ENCODE measurements at regions not wholly inside any gene's neighbourhood (a gene's known extent, or its start where the extent isn't known, plus 50 kb on each side); places are given as distances from the start of the nearest gene placed in this dataset.
A peak's percentile ranks its signal among the peaks of the same experiment; 100 is the strongest.

- Mint-ChIP-seq H3K4me3 (no peak overlapping the region), H3K27ac (no peak overlapping the region), H3K27me3 (ENCODE audit: low read depth) (no peaks in the 10 kb centered on the region), H3K9me3 (peaks cover 12% of the 10 kb centered on the region), H3K36me3 (ENCODE audit: low read depth) (peaks cover 2% of the 10 kb centered on the region), H3K4me1 (ENCODE audit: low read depth) (peaks cover 18% of the 10 kb centered on the region)
Observed at GRCh38 chr7:131222171-131222570, 105.5 kb upstream of the MKLN1 start.

DNA sequence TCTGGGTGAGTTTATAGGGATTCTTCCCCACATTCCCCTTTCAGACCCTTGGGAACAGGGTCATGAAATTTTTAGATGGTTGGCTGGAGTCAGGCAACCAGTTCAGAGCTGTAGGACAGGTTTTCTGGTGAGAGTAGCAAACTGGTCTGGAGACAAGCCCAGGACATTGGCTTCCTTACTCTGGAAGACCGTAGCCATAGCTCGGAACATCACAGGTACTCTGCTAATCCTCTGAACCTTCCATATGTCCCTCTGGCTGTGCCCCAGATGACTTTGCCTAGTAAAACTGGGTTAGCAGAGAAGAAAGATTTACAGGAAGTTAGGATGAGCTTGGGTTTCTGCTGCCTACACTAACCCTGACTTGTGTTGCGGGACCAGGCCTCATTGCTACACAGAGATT, 104.5 kb upstream of the MKLN1 start:
- Mint-ChIP-seq H3K9me3 (peaks cover 7% of the 10 kb centered on the region), H3K27me3 (ENCODE audit: low read depth) (no peaks in the 10 kb centered on the region), H3K36me3 (ENCODE audit: low read depth) (peaks cover 2% of the 10 kb centered on the region), H3K4me3 (no peak overlapping the region), H3K27ac (no peak overlapping the region), H3K4me1 (ENCODE audit: low read depth) (peaks cover 19% of the 10 kb centered on the region)

DNA sequence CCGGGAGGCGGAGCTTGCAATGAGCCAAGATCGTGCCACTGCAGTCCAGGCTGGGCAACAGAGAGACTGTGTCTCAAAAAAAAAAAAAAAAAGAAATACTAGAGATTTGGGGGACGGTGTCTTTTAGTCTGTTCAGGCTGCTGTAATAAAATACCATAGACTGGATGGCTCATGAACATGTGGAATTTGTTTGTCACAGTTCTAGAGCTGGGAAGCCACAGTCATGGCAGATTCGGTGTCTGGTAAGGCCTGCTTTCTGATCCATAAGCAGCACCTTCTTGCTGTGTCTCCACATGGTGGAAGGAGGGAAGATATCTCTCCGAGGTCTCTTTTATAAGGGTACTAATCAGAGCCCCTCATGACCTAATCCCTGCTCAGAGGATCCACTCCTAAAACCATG, 102.7 kb upstream of the MKLN1 start:
- H3K36me3 Mint-ChIP-seq (ENCODE audit: low read depth) = peaks cover 2% of the 10 kb centered on the region
- H3K4me1 Mint-ChIP-seq (ENCODE audit: low read depth) = peaks cover 17% of the 10 kb centered on the region
- H3K27ac Mint-ChIP-seq = no peak overlapping the region
- H3K27me3 Mint-ChIP-seq (ENCODE audit: low read depth) = no peaks in the 10 kb centered on the region
- H3K4me3 Mint-ChIP-seq = no peak overlapping the region
- H3K9me3 Mint-ChIP-seq = peaks cover 3% of the 10 kb centered on the region

GRCh38 chr7:131225619-131226513, 101.8 kb upstream of the MKLN1 start:
- no peaks in the 10 kb centered on the region for H3K9me3 Mint-ChIP-seq

GRCh38 chr7:131226514-131226865, 101.2 kb upstream of the MKLN1 start:
- H3K27ac Mint-ChIP-seq = no peak overlapping the region
- H3K4me3 Mint-ChIP-seq = no peak overlapping the region
- peaks cover 2% of the 10 kb centered on the region for H3K36me3 Mint-ChIP-seq (ENCODE audit: low read depth)
- no peaks in the 10 kb centered on the region for H3K9me3 Mint-ChIP-seq
- no peaks in the 10 kb centered on the region for H3K27me3 Mint-ChIP-seq (ENCODE audit: low read depth)
- peaks cover 25% of the 10 kb centered on the region for H3K4me1 Mint-ChIP-seq (ENCODE audit: low read depth)

More at GRCh38 chr7:131225619-131226513, 101.8 kb upstream of the MKLN1 start:
- H3K4me3 Mint-ChIP-seq = no peak overlapping the region
- H3K27me3 Mint-ChIP-seq (ENCODE audit: low read depth) = no peaks in the 10 kb centered on the region
- peaks cover 2% of the 10 kb centered on the region for H3K36me3 Mint-ChIP-seq (ENCODE audit: low read depth)
- peak overlapping the region; percentile 76 for H3K27ac Mint-ChIP-seq
- peaks cover 18% of the 10 kb centered on the region for H3K4me1 Mint-ChIP-seq (ENCODE audit: low read depth)

- peaks cover 39% of the 10 kb centered on the region for H3K4me1 Mint-ChIP-seq (ENCODE audit: low read depth)
- H3K27ac Mint-ChIP-seq = peak overlapping the region; percentile 96
- peaks cover 2% of the 10 kb centered on the region for H3K36me3 Mint-ChIP-seq (ENCODE audit: low read depth)
- H3K27me3 Mint-ChIP-seq (ENCODE audit: low read depth) = no peaks in the 10 kb centered on the region
- no peaks in the 10 kb centered on the region for H3K9me3 Mint-ChIP-seq
- H3K4me3 Mint-ChIP-seq = peak overlapping the region; percentile 81
Observed at GRCh38 chr7:131231381-131232220, 96.1 kb upstream of the MKLN1 start.

GRCh38 chr7:131232768-131233167, 94.9 kb upstream of the MKLN1 start:
- no peaks in the 10 kb centered on the region for H3K27me3 Mint-ChIP-seq (ENCODE audit: low read depth)
- peaks cover 45% of the 10 kb centered on the region for H3K4me1 Mint-ChIP-seq (ENCODE audit: low read depth)
- H3K4me3 Mint-ChIP-seq = no peak overlapping the region
- H3K27ac Mint-ChIP-seq = no peak overlapping the region
- H3K9me3 Mint-ChIP-seq = no peaks in the 10 kb centered on the region
- H3K36me3 Mint-ChIP-seq (ENCODE audit: low read depth) = peaks cover 2% of the 10 kb centered on the region

GRCh38 chr7:131233193-131233592, 94.5 kb upstream of the MKLN1 start:
- H3K36me3 Mint-ChIP-seq (ENCODE audit: low read depth) = peaks cover 2% of the 10 kb centered on the region
- peaks cover 48% of the 10 kb centered on the region for H3K4me1 Mint-ChIP-seq (ENCODE audit: low read depth)
- H3K9me3 Mint-ChIP-seq = no peaks in the 10 kb centered on the region
- no peaks in the 10 kb centered on the region for H3K27me3 Mint-ChIP-seq (ENCODE audit: low read depth)
- H3K27ac Mint-ChIP-seq = no peak overlapping the region
- H3K4me3 Mint-ChIP-seq = no peak overlapping the region

DNA sequence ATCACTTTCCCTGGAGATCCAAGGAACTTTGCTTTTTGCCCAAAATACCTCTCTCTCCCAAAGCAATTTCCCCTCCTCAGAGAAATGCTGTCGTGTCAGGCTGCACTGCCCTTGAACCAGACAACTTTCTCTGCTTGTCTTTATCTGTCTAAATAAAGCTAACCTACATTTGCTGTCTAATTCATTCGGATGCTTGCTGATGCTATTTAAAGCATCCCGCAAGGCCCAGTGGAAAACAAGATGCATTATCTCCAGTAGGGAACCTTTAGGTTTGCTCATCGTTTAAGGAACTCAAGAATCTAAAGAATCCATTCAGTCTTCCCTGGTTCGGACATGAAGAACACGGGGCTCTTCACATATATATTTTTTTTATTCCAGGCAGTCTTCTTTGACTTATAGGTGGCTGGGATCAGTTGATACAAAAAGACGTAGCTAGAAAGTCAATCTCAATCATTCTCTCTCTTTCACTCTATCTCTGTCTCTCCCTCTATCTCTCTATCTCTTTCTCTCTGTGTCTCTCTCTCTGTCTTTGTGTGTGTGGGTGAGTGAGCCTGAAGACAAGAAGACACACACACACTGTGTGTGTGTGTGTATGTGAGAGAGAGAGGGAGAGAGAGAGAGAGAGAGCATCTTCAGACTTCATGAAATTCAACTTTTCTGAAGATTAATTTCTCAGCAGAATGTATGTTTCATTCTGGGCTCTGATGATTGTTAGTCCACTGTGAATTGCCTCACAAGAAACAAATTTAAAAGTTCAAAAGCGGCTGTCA, 92.8 kb upstream of the MKLN1 start:
- H3K36me3 Mint-ChIP-seq (ENCODE audit: low read depth) = peaks cover 2% of the 10 kb centered on the region
- H3K4me1 Mint-ChIP-seq (ENCODE audit: low read depth) = peaks cover 48% of the 10 kb centered on the region
- no peaks in the 10 kb centered on the region for H3K9me3 Mint-ChIP-seq
- H3K27me3 Mint-ChIP-seq (ENCODE audit: low read depth) = no peaks in the 10 kb centered on the region
- H3K4me3 Mint-ChIP-seq = no peak overlapping the region
- H3K27ac Mint-ChIP-seq = peak overlapping the region; percentile 87

GRCh38 chr7:131235489-131236317, 92.0 kb upstream of the MKLN1 start:
- H3K27me3 Mint-ChIP-seq (ENCODE audit: low read depth) = no peaks in the 10 kb centered on the region
- H3K4me1 Mint-ChIP-seq (ENCODE audit: low read depth) = peaks cover 46% of the 10 kb centered on the region
- H3K36me3 Mint-ChIP-seq (ENCODE audit: low read depth) = peaks cover 2% of the 10 kb centered on the region
- peak overlapping the region; percentile 87 for H3K27ac Mint-ChIP-seq
- no peaks in the 10 kb centered on the region for H3K9me3 Mint-ChIP-seq
- H3K4me3 Mint-ChIP-seq = peak overlapping the region; percentile 25

DNA sequence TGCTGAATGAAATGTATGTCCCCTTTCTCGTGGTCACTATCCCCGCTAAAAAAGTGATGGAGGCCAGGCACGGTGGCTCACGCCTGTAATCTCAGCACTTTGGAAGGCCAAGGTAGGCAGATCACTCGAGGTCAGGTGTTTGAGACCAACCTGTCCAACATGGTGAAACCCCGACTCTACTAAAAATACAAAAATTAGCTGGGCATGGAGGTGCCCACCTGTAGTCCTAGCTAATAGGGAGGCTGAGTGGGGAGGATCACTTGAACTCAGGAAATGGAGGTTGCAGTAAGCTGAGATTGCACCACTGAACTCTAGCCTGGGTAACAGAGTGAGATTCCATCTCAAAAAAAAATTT, 91.4 kb upstream of the MKLN1 start:
- H3K36me3 Mint-ChIP-seq (ENCODE audit: low read depth) = peaks cover 2% of the 10 kb centered on the region
- no peaks in the 10 kb centered on the region for H3K27me3 Mint-ChIP-seq (ENCODE audit: low read depth)
- peaks cover 41% of the 10 kb centered on the region for H3K4me1 Mint-ChIP-seq (ENCODE audit: low read depth)
- no peaks in the 10 kb centered on the region for H3K9me3 Mint-ChIP-seq
- no peak overlapping the region for H3K4me3 Mint-ChIP-seq
- H3K27ac Mint-ChIP-seq = peak overlapping the region; percentile 87

- no peak overlapping the region for H3K4me3 Mint-ChIP-seq
- H3K36me3 Mint-ChIP-seq (ENCODE audit: low read depth) = peaks cover 2% of the 10 kb centered on the region
- H3K9me3 Mint-ChIP-seq = no peaks in the 10 kb centered on the region
- H3K4me1 Mint-ChIP-seq (ENCODE audit: low read depth) = peaks cover 35% of the 10 kb centered on the region
- no peak overlapping the region for H3K27ac Mint-ChIP-seq
- no peaks in the 10 kb centered on the region for H3K27me3 Mint-ChIP-seq (ENCODE audit: low read depth)
Observed at GRCh38 chr7:131238347-131238931, 89.2 kb upstream of the MKLN1 start.

- no peaks in the 10 kb centered on the region for H3K9me3 Mint-ChIP-seq
- no peaks in the 10 kb centered on the region for H3K36me3 Mint-ChIP-seq (ENCODE audit: low read depth)
- no peak overlapping the region for H3K4me3 Mint-ChIP-seq
- H3K4me1 Mint-ChIP-seq (ENCODE audit: low read depth) = peaks cover 19% of the 10 kb centered on the region
- H3K27ac Mint-ChIP-seq = no peak overlapping the region
- no peaks in the 10 kb centered on the region for H3K27me3 Mint-ChIP-seq (ENCODE audit: low read depth)
Observed at GRCh38 chr7:131241386-131241785, 86.3 kb upstream of the MKLN1 start.
